ENCODE measurements at regions not wholly inside any gene's neighbourhood (a gene's known extent, or its start where the extent isn't known, plus 50 kb on each side); places are given as distances from the start of the nearest gene placed in this dataset.

GRCh38 chr1:110816945-110817344, 56.0 kb upstream of the CD53 start:
- H3K4me1 Mint-ChIP-seq, result no peaks in the 10 kb centered on the region
- no peaks in the 10 kb centered on the region for H3K36me3 Mint-ChIP-seq
- no peaks in the 10 kb centered on the region for H3F3A ChIP-seq (ENCODE audit: low read depth)
- H3K79me2 ChIP-seq (ENCODE audit: low read depth), result no peaks in the 10 kb centered on the region
- TF ChIP-seq EZH2 (IDR thresholded peaks at IDR 0.05) (no peak), CTCF (IDR thresholded peaks at IDR 0.05) (no peak), EZH2phosphoT487 (IDR thresholded peaks at IDR 0.05) (no peak)
- H2AFZ ChIP-seq (replicated peaks), result no peak overlapping the region
- peaks cover 18% of the 10 kb centered on the region for H3K27me3 ChIP-seq
- no peak overlapping the region for H3K27ac Mint-ChIP-seq
- no peak overlapping the region for H3K4me3 Mint-ChIP-seq
- H3K4me1 ChIP-seq, result no peaks in the 10 kb centered on the region
- no peak for DNase-seq (ENCODE audit: low spot score)
- H3K4me2 ChIP-seq, result no peak overlapping the region
- H3K4me3 ChIP-seq, result no peak overlapping the region
- peaks cover 2% of the 10 kb centered on the region for H3K27me3 Mint-ChIP-seq (ENCODE audit: insufficient read depth, low read depth)
- H3K9ac ChIP-seq, result no peak overlapping the region
- H3K27ac ChIP-seq, result no peak overlapping the region
- H3K9me3 Mint-ChIP-seq, result no peaks in the 10 kb centered on the region
- H3K36me3 ChIP-seq, result no peaks in the 10 kb centered on the region
- H3K9me3 ChIP-seq (ENCODE audit: low read depth), result no peaks in the 10 kb centered on the region
- no peaks in the 10 kb centered on the region for H4K20me1 ChIP-seq (ENCODE audit: low read depth)

- no peaks in the 10 kb centered on the region for H3K79me2 ChIP-seq (ENCODE audit: low read depth)
- H4K20me1 ChIP-seq (ENCODE audit: low read depth), result no peaks in the 10 kb centered on the region
- no peaks in the 10 kb centered on the region for H3K9me3 Mint-ChIP-seq
- no peak for TF ChIP-seq EZH2 (IDR thresholded peaks at IDR 0.05)
- TF ChIP-seq EZH2phosphoT487 (IDR thresholded peaks at IDR 0.05), result no peak
- TF ChIP-seq CTCF (IDR thresholded peaks at IDR 0.05), result no peak
- no peak overlapping the region for H3K27ac Mint-ChIP-seq
- no peaks in the 10 kb centered on the region for H3K9me3 ChIP-seq (ENCODE audit: low read depth)
- H3K4me3 Mint-ChIP-seq, result no peak overlapping the region
- no peaks in the 10 kb centered on the region for H3K36me3 Mint-ChIP-seq
- no peak overlapping the region for H3K9ac ChIP-seq
- H3K4me1 Mint-ChIP-seq, result no peaks in the 10 kb centered on the region
- H3K27me3 ChIP-seq, result peaks cover 18% of the 10 kb centered on the region
- peaks cover 2% of the 10 kb centered on the region for H3K27me3 Mint-ChIP-seq (ENCODE audit: insufficient read depth, low read depth)
- no peaks in the 10 kb centered on the region for H3K4me1 ChIP-seq
- no peak overlapping the region for H3K4me2 ChIP-seq
- no peak for DNase-seq (ENCODE audit: low spot score)
- H3K36me3 ChIP-seq, result no peaks in the 10 kb centered on the region
- H3K4me3 ChIP-seq, result no peak overlapping the region
- no peaks in the 10 kb centered on the region for H3F3A ChIP-seq (ENCODE audit: low read depth)
- H2AFZ ChIP-seq (replicated peaks), result no peak overlapping the region
- no peak overlapping the region for H3K27ac ChIP-seq
Observed at GRCh38 chr1:110811529-110811928, 61.4 kb upstream of the CD53 start.

GRCh38 chr1:110800079-110800478, 72.9 kb upstream of the CD53 start:
- H2AFZ ChIP-seq (replicated peaks), result no peak overlapping the region
- no peak overlapping the region for H3K27ac ChIP-seq
- H3K27me3 ChIP-seq, result no peaks in the 10 kb centered on the region
- no peaks in the 10 kb centered on the region for H3K79me2 ChIP-seq (ENCODE audit: low read depth)
- no peaks in the 10 kb centered on the region for H3K4me1 Mint-ChIP-seq
- H3K27ac Mint-ChIP-seq, result no peak overlapping the region
- H4K20me1 ChIP-seq (ENCODE audit: low read depth), result no peaks in the 10 kb centered on the region
- no peaks in the 10 kb centered on the region for H3K9me3 ChIP-seq (ENCODE audit: low read depth)
- H3K4me1 ChIP-seq, result no peaks in the 10 kb centered on the region
- no peaks in the 10 kb centered on the region for H3K9me3 Mint-ChIP-seq
- H3F3A ChIP-seq (ENCODE audit: low read depth), result no peaks in the 10 kb centered on the region
- H3K36me3 Mint-ChIP-seq, result no peaks in the 10 kb centered on the region
- no peak overlapping the region for H3K4me3 ChIP-seq
- no peak for DNase-seq (ENCODE audit: low spot score)
- H3K4me3 Mint-ChIP-seq, result no peak overlapping the region
- TF ChIP-seq CTCF (IDR thresholded peaks at IDR 0.05) (no peak), EZH2 (IDR thresholded peaks at IDR 0.05) (no peak), EZH2phosphoT487 (IDR thresholded peaks at IDR 0.05) (no peak)
- no peak overlapping the region for H3K9ac ChIP-seq
- H3K27me3 Mint-ChIP-seq (ENCODE audit: insufficient read depth, low read depth), result peaks cover 3% of the 10 kb centered on the region
- no peaks in the 10 kb centered on the region for H3K36me3 ChIP-seq
- no peak overlapping the region for H3K4me2 ChIP-seq

Data from neural progenitor cell (in vitro differentiated cells).